IMR-90 (cell line): ENCODE measurements at regions not wholly inside any gene's neighbourhood (a gene's known extent, or its start where the extent isn't known, plus 50 kb on each side); places are given as distances from the start of the nearest gene placed in this dataset.

Source experiments
- ATAC-seq: fragments of 200-7000 bp; cut with Tn5 transposase; 2 replicates; pipeline ENCODE4 v1.9.1; 2020; ENCODE audit warnings: low read depth, mild to moderate bottlenecking, moderate library complexity
- BruUV-seq: library from RNA; stranded (reverse); fragments of 400-500 nt; replicated peaks from 2 replicates; lab custom pipeline; 2021; lab: Mats Ljungman, UMichigan
- CTCF ChIA-PET: fragments of 300-600 bp; formaldehyde crosslinking; extraction: SDS; loops from one replicate; lab custom pipeline; 2021; ENCODE audit warnings: antibody characterized with exemption; lab: Yijun Ruan, JAX
- POLR2A ChIA-PET: fragments of 300-600 bp; sonication (Branson Sonifier 250); formaldehyde crosslinking; loops from one replicate; lab custom pipeline; 2022; ENCODE audit warnings: antibody characterized with exemption; ENCODE audit not compliant: unreplicated experiment; lab: Charles Lee
- DNase-seq: peaks from one replicate; pipeline ENCODE4 v3.0.0; 2013
- H2AFZ ChIP-seq: replicated peaks from 2 replicates; pipeline ENCODE3; 2013; ENCODE audit warnings: low read length, mild to moderate bottlenecking; ENCODE audit not compliant: poor library complexity
- H2AK5ac ChIP-seq: 2 replicates; pipeline ENCODE4 v1.6.1; 2013; ENCODE audit warnings: low read depth, low read length, inconsistent platforms
- H2AK9ac ChIP-seq: replicated peaks from 2 replicates; pipeline ENCODE3; 2013; ENCODE audit warnings: mild to moderate bottlenecking, low read depth, low read length, moderate library complexity; ENCODE audit not compliant: poor library complexity
- H2BK120ac ChIP-seq: 2 replicates; pipeline ENCODE4 v1.6.1; 2013; ENCODE audit warnings: low read depth, low read length, inconsistent platforms
- H2BK15ac ChIP-seq: 3 replicates; pipeline ENCODE4 v1.6.1; 2013; ENCODE audit warnings: low read depth, low read length, inconsistent platforms
- H2BK20ac ChIP-seq: 2 replicates; pipeline ENCODE4 v1.6.1; 2013; ENCODE audit warnings: low read depth, mild to moderate bottlenecking, inconsistent platforms, low read length, moderate library complexity
- H2BK5ac ChIP-seq: 2 replicates; pipeline ENCODE4 v1.6.1; 2013; ENCODE audit warnings: mild to moderate bottlenecking, low read depth, low read length, inconsistent platforms; ENCODE audit not compliant: poor library complexity, severe bottlenecking
- H3K14ac ChIP-seq: replicated peaks from 2 replicates; pipeline ENCODE4 v1.6.1; 2013; ENCODE audit warnings: low read depth, low read length, inconsistent platforms
- H3K18ac ChIP-seq: 2 replicates; pipeline ENCODE4 v1.6.1; 2013; ENCODE audit warnings: low read depth, low read length, control low read depth
- H3K23ac ChIP-seq: 2 replicates; pipeline ENCODE4 v1.6.1; 2013; ENCODE audit warnings: low read depth, low read length, inconsistent platforms
- H3K27ac ChIP-seq: 2 replicates; pipeline ENCODE4 v1.5.1; 2013; ENCODE audit warnings: mild to moderate bottlenecking, control low read depth, low read length; ENCODE audit not compliant: insufficient read depth
- H3K27me3 ChIP-seq: 2 replicates; pipeline ENCODE4 v1.6.1; 2013; ENCODE audit warnings: low read length; ENCODE audit not compliant: control insufficient read depth, insufficient read depth
- H3K36me3 ChIP-seq: 2 replicates; pipeline ENCODE4 v1.6.1; 2013; ENCODE audit warnings: low read length, mixed read lengths; ENCODE audit not compliant: control insufficient read depth, insufficient read depth
- H3K4ac ChIP-seq: 2 replicates; pipeline ENCODE4 v1.6.1; 2013; ENCODE audit warnings: low read depth, low read length, inconsistent platforms
- H3K4me1 ChIP-seq: 2 replicates; pipeline ENCODE4 v1.6.1; 2013; ENCODE audit warnings: low read length, mixed read lengths; ENCODE audit not compliant: control insufficient read depth, insufficient read depth
- H3K4me2 ChIP-seq: 2 replicates; pipeline ENCODE4 v1.6.1; 2013; ENCODE audit warnings: low read depth, mild to moderate bottlenecking, control low read depth, low read length, moderate library complexity
- H3K4me3 ChIP-seq: 2 replicates; pipeline ENCODE4 v1.5.1; 2013; ENCODE audit warnings: low read depth, mild to moderate bottlenecking, control low read depth, low read length, moderate library complexity; ENCODE audit not compliant: insufficient read depth
- H3K56ac ChIP-seq: 2 replicates; pipeline ENCODE4 v1.6.1; 2013; ENCODE audit warnings: low read length, inconsistent platforms; ENCODE audit not compliant: insufficient read depth; ENCODE audit errors: extremely low read depth
- H3K79me1 ChIP-seq, 2 experiments: 2 replicates each; pipeline ENCODE4 v1.6.1; 2013; ENCODE audit warnings: low read length in 2 of 2, inconsistent platforms in 1 of 2, low read depth in 1 of 2
- H3K9ac ChIP-seq: 2 replicates; pipeline ENCODE4 v1.6.1; 2013; ENCODE audit warnings: low read depth, low read length, control low read depth
- H3K9me1 ChIP-seq: 2 replicates; pipeline ENCODE4 v1.6.1; 2013; ENCODE audit warnings: low read length, inconsistent platforms; ENCODE audit not compliant: insufficient read depth
- H3K9me3 ChIP-seq: 2 replicates; pipeline ENCODE4 v1.6.1; 2013; ENCODE audit warnings: low read length; ENCODE audit not compliant: control insufficient read depth, insufficient read depth
- H4K20me1 ChIP-seq: 2 replicates; pipeline ENCODE4 v1.6.1; 2013; ENCODE audit warnings: low read length, inconsistent platforms; ENCODE audit not compliant: insufficient read depth
- H4K5ac ChIP-seq: 2 replicates; pipeline ENCODE4 v1.6.1; 2013; ENCODE audit warnings: mild to moderate bottlenecking, low read depth, low read length, control low read depth
- H4K8ac ChIP-seq, 2 experiments: 2 replicates each; pipeline ENCODE4 v1.6.1; 2013; ENCODE audit warnings: low read depth in 2 of 2, low read length in 2 of 2, control low read depth in 1 of 2, inconsistent platforms in 1 of 2
- H4K91ac ChIP-seq: 2 replicates; pipeline ENCODE4 v1.6.1; 2013; ENCODE audit warnings: low read depth, low read length, inconsistent platforms; ENCODE audit not compliant: insufficient read depth
- BHLHE40 ChIP-seq: fragments of 150-350 bp; IDR thresholded peaks from 2 replicates; pipeline ENCODE4 v1.6.1; 2016; ENCODE audit warnings: mild to moderate bottlenecking, low read depth, low read length
- CEBPB ChIP-seq: IDR thresholded peaks from 2 replicates; pipeline ENCODE4 v1.6.1; 2012; ENCODE audit warnings: low read depth, low read length, improper control_type of control experiment
- CHD1 ChIP-seq: IDR thresholded peaks from 2 replicates; pipeline ENCODE4 v1.6.1; 2012; ENCODE audit warnings: low read depth, low read length, improper control_type of control experiment
- CTCF ChIP-seq: conservative IDR thresholded peaks from 2 replicates; pipeline ENCODE4 v1.5.1; 2012; ENCODE audit warnings: mild to moderate bottlenecking, low read depth, low read length, improper control_type of control experiment
- ELK1 ChIP-seq: fragments of 150-350 bp; IDR thresholded peaks from 2 replicates; pipeline ENCODE4 v1.6.1; 2016; ENCODE audit warnings: low read depth, mild to moderate bottlenecking, low read length, moderate library complexity, borderline replicate concordance
- FOS ChIP-seq: fragments of 150-350 bp; IDR thresholded peaks from 2 replicates; pipeline ENCODE4 v1.6.1; 2016; ENCODE audit warnings: low read depth, low read length
- MAFK ChIP-seq: IDR thresholded peaks from 2 replicates; pipeline ENCODE4 v1.6.1; 2012; ENCODE audit warnings: low read depth, low read length, improper control_type of control experiment
- MAZ ChIP-seq: IDR thresholded peaks from 2 replicates; pipeline ENCODE4 v1.6.1; 2012; ENCODE audit warnings: low read depth, mild to moderate bottlenecking, low read length, improper control_type of control experiment, moderate library complexity, borderline replicate concordance
- MXI1 ChIP-seq: IDR thresholded peaks from 2 replicates; pipeline ENCODE4 v1.6.1; 2012; ENCODE audit warnings: low read depth, mild to moderate bottlenecking, low read length, moderate library complexity, borderline replicate concordance
- NFE2L2 ChIP-seq: fragments of 150-350 bp; IDR thresholded peaks from 2 replicates; pipeline ENCODE4 v1.6.1; 2016; ENCODE audit warnings: low read depth, mild to moderate bottlenecking, low read length
- POLR2A ChIP-seq: IDR thresholded peaks from 2 replicates; pipeline ENCODE4 v1.6.1; 2012; ENCODE audit warnings: mild to moderate bottlenecking, low read depth, low read length
- RAD21 ChIP-seq: IDR thresholded peaks from 2 replicates; pipeline ENCODE4 v1.6.1; 2012; ENCODE audit warnings: low read length, improper control_type of control experiment
- RCOR1 ChIP-seq: IDR thresholded peaks from 2 replicates; pipeline ENCODE4 v1.6.1; 2012; ENCODE audit warnings: mild to moderate bottlenecking, low read length, improper control_type of control experiment; ENCODE audit not compliant: insufficient replicate concordance
- RFX5 ChIP-seq: IDR thresholded peaks from 2 replicates; pipeline ENCODE4 v1.8.0; 2012; ENCODE audit warnings: low read depth, mild to moderate bottlenecking, low read length, moderate library complexity
- SMC3 ChIP-seq: fragments of 150-350 bp; IDR thresholded peaks from 2 replicates; pipeline ENCODE4 v1.6.1; 2016; ENCODE audit warnings: low read depth, mild to moderate bottlenecking, antibody characterized with exemption, low read length, moderate library complexity
- USF2 ChIP-seq: fragments of 150-350 bp; IDR thresholded peaks from 2 replicates; pipeline ENCODE4 v1.6.1; 2017; ENCODE audit warnings: mild to moderate bottlenecking, antibody characterized with exemption, low read length, low read depth
- WGBS, 2 experiments: methylation state at CpG; one replicate each; pipeline versions ENCODE4 v1.1.5 to v1.1.7; 2013; ENCODE audit warnings: missing lambda C conversion rate in 2 of 2; ENCODE audit not compliant: insufficient read length in 1 of 2; ENCODE audit errors: extremely low coverage in 2 of 2; 5-methylcytosine and 5-hydroxymethylcytosine counted together
- dilution Hi-C: fragments of 300-500 bp; cut with HindIII; formaldehyde crosslinking; loops from one replicate; pipeline ENCODE4 v1.14.3; 2018; ENCODE audit warnings: low sequenced_read_pairs; ENCODE audit not compliant: unreplicated experiment
- in situ Hi-C: fragments of 300-500 bp; cut with MboI; formaldehyde crosslinking; loops from 3 replicates; pipeline ENCODE4 v1.14.3; 2019; ENCODE audit warnings: low sequenced_read_pairs, inconsistent platforms, mixed read lengths
- intact Hi-C: fragments of 100-400 bp; cut with micrococcal nuclease; formaldehyde crosslinking; loops from 2 replicates; pipeline ENCODE4 v1.10.0; 2022

- H3K56ac ChIP-seq = no peak overlapping the region
- no peaks in the 10 kb centered on the region for H3K27me3 ChIP-seq
- POLR2A ChIA-PET = no interaction called here
- H4K91ac ChIP-seq = no peak overlapping the region
- no peak overlapping the region for H2AK9ac ChIP-seq
- 0 out of 2 replicates have a peak, but pooled peaks cover 2% of the 10 kb centered on the region for H3K9me3 ChIP-seq
- H2BK120ac ChIP-seq = no peak overlapping the region
- H3K36me3 ChIP-seq = no peaks in the 10 kb centered on the region
- no peak overlapping the region for H3K4me3 ChIP-seq
- no peak overlapping the region for H2BK5ac ChIP-seq
- H3K79me1 ChIP-seq = no peaks in the 10 kb centered on the region
- no peak overlapping the region for H4K5ac ChIP-seq
- in situ Hi-C loops = no loop called here
- no CpG with 5 or more reads among the region's 4 CpGs for WGBS, 2 experiments
- H3K4ac ChIP-seq = no peak overlapping the region
- no TSS peak for BruUV-seq
- H2AFZ ChIP-seq = no peak overlapping the region
- CTCF ChIA-PET = no interaction called here
- intact Hi-C loops = no loop called here
- ATAC-seq = no peak
- no peak overlapping the region for H2BK20ac ChIP-seq
- H2BK15ac ChIP-seq = no peak overlapping the region
- DNase-seq = no peak
- H4K20me1 ChIP-seq = no peaks in the 10 kb centered on the region
- no peak overlapping the region for H3K23ac ChIP-seq
- dilution Hi-C loops = no loop called here
- no peak overlapping the region for H3K4me2 ChIP-seq
- H3K14ac ChIP-seq = no peak overlapping the region
- H3K4me1 ChIP-seq = no peaks in the 10 kb centered on the region
- no peak overlapping the region for H4K8ac ChIP-seq
- H3K18ac ChIP-seq = no peak overlapping the region
- TF ChIP-seq RFX5 = no peak
- TF ChIP-seq CTCF = no peak
- no peak for TF ChIP-seq MAFK
- no peak for TF ChIP-seq FOS
- TF ChIP-seq USF2 = no peak
- TF ChIP-seq RAD21 = no peak
- TF ChIP-seq SMC3 = no peak
- no peak for TF ChIP-seq CHD1
- TF ChIP-seq MXI1 = no peak
- no peak for TF ChIP-seq POLR2A
- no peak for TF ChIP-seq MAZ
- no peak for TF ChIP-seq RCOR1
- TF ChIP-seq BHLHE40 = no peak
- TF ChIP-seq NFE2L2 = no peak
- no peak for TF ChIP-seq CEBPB
- no peak for TF ChIP-seq ELK1
- H3K9me1 ChIP-seq = no peaks in the 10 kb centered on the region
- H3K27ac ChIP-seq = no peak overlapping the region
- no peak overlapping the region for H3K9ac ChIP-seq
- H2AK5ac ChIP-seq = no peak overlapping the region
These were observed 146.4 kb upstream of the KCNJ16 start for GRCh38 chr17:69928611-69929010.
